ENCODE measurements at regions not wholly inside any gene's neighbourhood (a gene's known extent, or its start where the extent isn't known, plus 50 kb on each side); places are given as distances from the start of the nearest gene placed in this dataset.
"Not testable (repeated sequence)": the region's sequence is repeated elsewhere in the genome, so short reads cannot be mapped to it uniquely, and the experiment has no call there.

- Mint-ChIP-seq H3K4me1 (peaks cover 25 to 39% of the 10 kb centered on the region in 2 donors), H3K27ac (peak overlapping the region in 2 of 6 donors; percentile 8 to 53), H3K4me3 (peak overlapping the region in 1 of 5 donors; percentile 15), H3K9me3 (peaks cover 0 to 7% (median 0%) of the 10 kb centered on the region in 6 donors), H3K36me3 (no peaks in the 10 kb centered on the region), H3K27me3 (ENCODE audit: low read depth in 3 of 3) (no peaks in the 10 kb centered on the region)
- peak in 1 of 3 donors; percentile 1 for DNase-seq
Observed at GRCh38 chr21:20258542-20258941, 739.7 kb upstream of the NCAM2 start.

- no peak overlapping the region for H3K4me3 Mint-ChIP-seq
- peaks cover 25 to 39% of the 10 kb centered on the region in 2 donors for H3K4me1 Mint-ChIP-seq
- H3K27ac Mint-ChIP-seq: peak overlapping the region in 1 of 6 donors; percentile 38
- DNase-seq: no peak
- peaks cover 0 to 7% (median 0%) of the 10 kb centered on the region in 6 donors for H3K9me3 Mint-ChIP-seq
- H3K36me3 Mint-ChIP-seq: no peaks in the 10 kb centered on the region
- no peaks in the 10 kb centered on the region for H3K27me3 Mint-ChIP-seq (ENCODE audit: low read depth in 3 of 3)
Observed at GRCh38 chr21:20259031-20259867, 739.0 kb upstream of the NCAM2 start.

GRCh38 chr21:20260124-20260523 lies 738.1 kb upstream of the NCAM2 start:
- no peak for DNase-seq
- Mint-ChIP-seq H3K4me1 (peaks cover 25 to 39% of the 10 kb centered on the region in 2 donors), H3K9me3 (peaks cover 0 to 7% (median under 1%) of the 10 kb centered on the region in 6 donors), H3K4me3 (no peak overlapping the region), H3K36me3 (no peaks in the 10 kb centered on the region), H3K27me3 (ENCODE audit: low read depth in 3 of 3) (no peaks in the 10 kb centered on the region), H3K27ac (peak overlapping the region in 1 of 6 donors; percentile 43)

DNA sequence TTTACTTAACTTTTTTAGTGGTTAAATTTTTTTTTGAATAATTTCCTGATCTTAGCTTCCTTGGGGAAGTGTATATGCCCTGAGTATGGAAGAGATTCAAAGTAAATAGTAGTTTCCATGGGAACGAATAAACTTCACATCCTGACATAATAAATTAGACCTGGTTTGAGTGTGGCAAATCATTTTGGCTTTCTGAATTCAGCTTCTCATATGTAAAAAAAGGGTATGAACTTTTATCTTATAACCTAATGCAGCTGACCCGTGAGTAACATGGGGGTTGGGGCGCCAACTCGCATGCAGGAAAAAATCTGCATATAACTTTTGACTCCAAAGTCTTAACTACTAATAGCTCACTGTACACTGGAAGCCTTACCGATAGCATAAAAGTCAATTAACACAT lies 736.8 kb upstream of the NCAM2 start:
- H3K4me1 Mint-ChIP-seq: peaks cover 25 to 39% of the 10 kb centered on the region in 2 donors
- no peaks in the 10 kb centered on the region for H3K36me3 Mint-ChIP-seq
- H3K9me3 Mint-ChIP-seq: peaks cover 0 to 7% (median 2%) of the 10 kb centered on the region in 6 donors
- no peak for DNase-seq
- no peaks in the 10 kb centered on the region for H3K27me3 Mint-ChIP-seq (ENCODE audit: low read depth in 3 of 3)
- H3K27ac Mint-ChIP-seq: no peak overlapping the region
- H3K4me3 Mint-ChIP-seq: no peak overlapping the region

DNA sequence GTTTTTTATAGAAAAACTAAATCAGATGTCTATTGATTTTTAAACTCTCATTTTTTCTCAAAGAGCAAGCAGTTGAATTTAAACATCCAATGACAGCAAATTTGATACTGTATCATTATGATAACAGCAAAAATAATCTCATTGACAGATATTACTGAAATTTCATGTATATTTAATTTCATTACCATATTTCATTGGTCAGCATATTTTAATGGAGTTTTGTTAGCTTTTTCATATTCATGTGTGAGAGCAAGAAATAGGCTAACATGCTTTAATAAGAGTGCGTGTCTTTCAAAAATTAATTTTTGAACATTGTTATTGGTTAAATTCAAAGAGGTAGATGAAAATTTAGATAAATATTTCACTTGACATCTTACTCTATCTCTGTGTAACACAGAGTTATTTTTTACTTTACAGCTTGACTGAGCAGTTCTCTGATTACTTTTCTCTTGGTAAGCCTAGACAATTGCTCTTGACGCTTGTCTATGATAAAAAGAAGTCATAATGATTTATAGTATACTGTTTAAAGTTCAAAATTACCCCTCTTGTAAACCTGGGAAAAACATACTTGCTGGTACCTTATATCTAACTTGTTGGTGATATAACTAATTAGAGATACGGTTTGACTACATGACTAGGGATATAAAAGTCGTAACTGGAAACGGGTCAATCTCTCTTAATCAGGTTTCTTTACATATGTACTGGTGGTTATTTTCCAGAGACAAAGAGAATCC lies 732.3 kb upstream of the NCAM2 start:
- Mint-ChIP-seq H3K27ac (no peak overlapping the region), H3K4me1 (no peaks in the 10 kb centered on the region), H3K36me3 (no peaks in the 10 kb centered on the region), H3K9me3 (peaks cover 0 to 4% (median 0%) of the 10 kb centered on the region in 6 donors), H3K4me3 (no peak overlapping the region), H3K27me3 (ENCODE audit: low read depth in 3 of 3) (peaks cover 0 to 2% (median 0%) of the 10 kb centered on the region in 3 donors)
- DNase-seq: no peak

- H3K27ac Mint-ChIP-seq: no peak overlapping the region
- no peaks in the 10 kb centered on the region for H3K36me3 Mint-ChIP-seq
- H3K4me1 Mint-ChIP-seq: no peaks in the 10 kb centered on the region
- peaks cover 0 to 4% (median 0%) of the 10 kb centered on the region in 6 donors for H3K9me3 Mint-ChIP-seq
- H3K4me3 Mint-ChIP-seq: no peak overlapping the region
- no peak for DNase-seq
- H3K27me3 Mint-ChIP-seq (ENCODE audit: low read depth in 3 of 3): peaks cover 0 to 2% (median 0%) of the 10 kb centered on the region in 3 donors
Observed at GRCh38 chr21:20266441-20266710, 731.8 kb upstream of the NCAM2 start.

GRCh38 chr21:20270365-20271055 lies 727.7 kb upstream of the NCAM2 start:
- Mint-ChIP-seq H3K9me3 (peaks cover 0 to 9% (median 1%) of the 10 kb centered on the region in 6 donors), H3K4me3 (no peak overlapping the region), H3K27ac (no peak overlapping the region), H3K4me1 (peaks cover 4 to 6% of the 10 kb centered on the region in 2 donors), H3K27me3 (ENCODE audit: low read depth in 3 of 3) (peaks cover 0 to 3% (median 2%) of the 10 kb centered on the region in 3 donors), H3K36me3 (peaks cover 0 to 3% (median 3%) of the 10 kb centered on the region in 3 donors)
- DNase-seq: no peak

DNA sequence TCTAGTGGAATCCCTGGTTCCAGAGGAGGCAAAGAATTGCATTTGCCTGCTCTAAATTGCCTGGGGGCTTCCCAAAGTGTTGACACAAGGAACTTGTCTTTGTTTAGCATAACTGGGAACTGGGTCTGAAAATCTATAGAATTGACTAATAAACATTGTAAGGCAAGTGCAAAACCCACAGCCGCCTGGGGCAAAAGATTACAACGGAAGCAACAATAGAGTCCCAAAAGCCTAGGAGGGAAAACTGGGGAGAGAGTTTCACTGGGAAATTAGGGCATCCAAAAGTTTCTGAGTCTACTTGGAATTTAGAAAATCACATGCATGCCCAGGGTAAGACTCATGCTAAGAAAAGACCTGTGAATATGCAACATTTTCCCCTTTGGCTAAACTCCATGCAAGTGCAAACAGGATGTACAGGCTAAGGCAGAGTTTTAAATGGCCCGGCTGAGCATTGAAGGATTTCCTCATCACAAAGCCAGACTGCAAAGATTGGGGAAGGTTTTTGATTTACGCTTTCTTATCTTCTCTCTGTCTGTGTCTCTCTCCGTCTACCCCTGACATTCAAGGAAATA lies 725.3 kb upstream of the NCAM2 start:
- Mint-ChIP-seq H3K4me3 (no peak overlapping the region), H3K9me3 (peaks cover 0 to 9% (median 0%) of the 10 kb centered on the region in 6 donors), H3K27me3 (ENCODE audit: low read depth in 3 of 3) (peaks cover 0 to 2% (median 2%) of the 10 kb centered on the region in 3 donors), H3K27ac (no peak overlapping the region), H3K4me1 (peaks cover 6 to 12% of the 10 kb centered on the region in 2 donors), H3K36me3 (peaks cover 0 to 3% (median 3%) of the 10 kb centered on the region in 3 donors)
- DNase-seq: no peak

- H3K36me3 Mint-ChIP-seq: peaks cover 0 to 3% (median 3%) of the 10 kb centered on the region in 3 donors
- H3K9me3 Mint-ChIP-seq: peaks cover 0 to 9% (median 0%) of the 10 kb centered on the region in 6 donors
- peaks cover 0 to 2% (median 2%) of the 10 kb centered on the region in 3 donors for H3K27me3 Mint-ChIP-seq (ENCODE audit: low read depth in 3 of 3)
- no peak overlapping the region for H3K27ac Mint-ChIP-seq
- DNase-seq: no peak
- H3K4me3 Mint-ChIP-seq: no peak overlapping the region
- peaks cover 6 to 12% of the 10 kb centered on the region in 2 donors for H3K4me1 Mint-ChIP-seq
Observed at GRCh38 chr21:20276377-20276776, 721.8 kb upstream of the NCAM2 start.

DNA sequence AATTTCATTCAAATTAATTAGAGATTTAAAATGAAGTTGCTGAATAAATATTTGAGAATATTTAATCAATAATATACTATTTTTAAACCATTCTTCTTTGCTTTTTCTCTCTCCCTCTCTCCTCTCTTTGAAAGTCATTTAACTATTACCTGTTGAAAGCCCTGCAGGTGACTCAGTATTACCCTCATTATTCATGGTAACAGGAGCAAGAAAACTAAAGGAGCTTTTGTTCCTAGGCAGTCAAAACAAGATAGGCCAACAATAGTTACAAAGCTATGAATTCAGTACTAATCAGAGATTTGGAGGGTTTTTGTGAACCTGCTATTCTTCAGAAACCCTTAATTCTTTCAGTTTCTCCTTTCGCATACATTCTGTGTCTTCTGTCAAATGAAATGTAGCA lies 721.3 kb upstream of the NCAM2 start:
- DNase-seq: no peak
- H3K27ac Mint-ChIP-seq: no peak overlapping the region
- H3K4me3 Mint-ChIP-seq: no peak overlapping the region
- H3K4me1 Mint-ChIP-seq: peaks cover 6 to 12% of the 10 kb centered on the region in 2 donors
- H3K36me3 Mint-ChIP-seq: peaks cover 0 to 3% (median 3%) of the 10 kb centered on the region in 3 donors
- peaks cover 0 to 2% (median 0%) of the 10 kb centered on the region in 3 donors for H3K27me3 Mint-ChIP-seq (ENCODE audit: low read depth in 3 of 3)
- peaks cover 0 to 9% (median 0%) of the 10 kb centered on the region in 6 donors for H3K9me3 Mint-ChIP-seq

GRCh38 chr21:20283836-20284235 lies 714.4 kb upstream of the NCAM2 start:
- peaks cover 0 to 3% (median 0%) of the 10 kb centered on the region in 6 donors for H3K9me3 Mint-ChIP-seq
- no peak overlapping the region for H3K4me3 Mint-ChIP-seq
- H3K27ac Mint-ChIP-seq: no peak overlapping the region
- no peak for DNase-seq
- H3K27me3 Mint-ChIP-seq (ENCODE audit: low read depth in 3 of 3): no peaks in the 10 kb centered on the region
- no peaks in the 10 kb centered on the region for H3K36me3 Mint-ChIP-seq
- peaks cover 0 to 7% of the 10 kb centered on the region in 2 donors for H3K4me1 Mint-ChIP-seq

DNA sequence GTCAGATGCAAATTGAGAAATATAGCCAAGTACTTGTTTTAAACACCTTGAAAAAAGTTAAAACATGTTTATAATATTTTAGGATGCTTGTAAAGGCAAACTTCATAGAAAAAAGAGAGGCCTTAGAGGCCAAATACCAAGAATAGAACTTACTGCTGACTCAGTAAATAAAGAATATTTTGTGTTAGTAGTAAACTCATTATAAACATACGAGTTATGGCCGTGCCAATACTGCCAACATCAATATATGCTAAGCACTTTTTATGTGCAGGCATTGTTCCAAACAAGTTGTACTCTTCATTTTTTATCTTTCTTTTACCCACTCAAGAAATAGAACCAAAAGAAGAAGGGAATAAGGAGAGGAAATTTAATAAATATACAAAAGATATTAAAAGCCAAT lies 705.9 kb upstream of the NCAM2 start:
- H3K27ac Mint-ChIP-seq: peak overlapping the region in 1 of 6 donors; percentile 60
- DNase-seq: no peak
- peaks cover 0 to 4% (median 0%) of the 10 kb centered on the region in 3 donors for H3K36me3 Mint-ChIP-seq
- H3K9me3 Mint-ChIP-seq: peaks cover 0 to 5% (median 0%) of the 10 kb centered on the region in 6 donors
- H3K27me3 Mint-ChIP-seq (ENCODE audit: low read depth in 3 of 3): no peaks in the 10 kb centered on the region
- H3K4me3 Mint-ChIP-seq: peak overlapping the region in 4 of 5 donors; percentile 71 to 82 (median 75)
- H3K4me1 Mint-ChIP-seq: peaks cover 36 to 47% of the 10 kb centered on the region in 2 donors

DNA sequence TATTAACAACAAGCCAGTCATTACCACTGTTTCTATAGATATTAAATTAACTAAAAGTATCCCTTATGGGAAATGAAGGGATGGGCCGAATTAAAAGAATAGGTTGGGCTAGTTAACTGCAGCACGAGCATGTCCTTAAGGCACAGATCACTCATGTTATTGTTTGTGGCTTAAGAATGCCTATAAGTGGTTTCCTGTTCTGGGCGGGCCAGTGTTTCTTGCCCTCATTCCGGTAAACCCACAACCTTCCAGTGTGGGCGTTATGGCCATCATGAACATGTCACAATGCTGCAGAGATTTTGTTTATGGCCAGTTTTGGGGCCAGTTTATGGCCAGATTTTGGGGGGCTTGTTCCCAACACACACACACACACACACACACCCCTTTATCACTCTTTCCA lies 705.4 kb upstream of the NCAM2 start:
- H3K36me3 Mint-ChIP-seq; H3K27me3 Mint-ChIP-seq (ENCODE audit: low read depth in 3 of 3); H3K9me3 Mint-ChIP-seq: not testable (repeated sequence)
- peaks cover 36 to 47% of the 10 kb centered on the region in 2 donors for H3K4me1 Mint-ChIP-seq
- DNase-seq: peak; percentile 16 to 63 (median 50)
- H3K27ac Mint-ChIP-seq: peak overlapping the region; percentile 4 to 79 (median 66)
- peak overlapping the region; percentile 57 to 82 (median 74) for H3K4me3 Mint-ChIP-seq
